Pancreas (tissue), 10 donors: ENCODE measurements at regions not wholly inside any gene's neighbourhood (a gene's known extent, or its start where the extent isn't known, plus 50 kb on each side); places are given as distances from the start of the nearest gene placed in this dataset.

Experiments
- ATAC-seq, 4 donors: fragments of 200-7000 bp; cut with Tn5 transposase; one replicate each; pipeline versions ENCODE4 v1.8.0 to v1.9.1; 2020; ENCODE audit warnings: mild to moderate bottlenecking in 4 of 4, moderate library complexity in 4 of 4
- DNase-seq, 6 donors: peaks; one replicate each; pipeline ENCODE4 v3.0.0-alpha.2; 2020
- FAIRE-seq: peaks from 2 replicates; lab custom pipeline; 2012; peaks lifted over from hg19 to GRCh38; lab: Jason Lieb, UNC
- H3K27ac ChIP-seq, 4 donors: fragments of 200-600 bp; sonication (generic); 1 replicate in 3 of 4; 2 replicates in 1 of 4; pipeline versions ENCODE4 v1.5.0 to v1.8.0; 2020
- H3K27me3 ChIP-seq, 4 donors: fragments of 200-600 bp; one replicate each; pipeline ENCODE4 v1.8.0; 2021
- H3K36me3 ChIP-seq, 3 donors: fragments of 200-600 bp; sonication (generic) in 1 of 3; one replicate each; pipeline versions ENCODE4 v1.5.0 to v1.8.0; 2020 to 2021
- H3K4me1 ChIP-seq, 3 donors: fragments of 200-600 bp; one replicate each; pipeline ENCODE4 v1.8.0; 2021
- H3K4me3 ChIP-seq, 4 donors: fragments of 200-600 bp; sonication (generic) in 2 of 4; one replicate each; pipeline versions ENCODE4 v1.5.0 to v1.8.0; 2020 to 2021
- H3K9me3 ChIP-seq, 4 donors: fragments of 200-600 bp; one replicate each; pipeline ENCODE4 v1.8.0; 2021
- WGBS, 2 donors: extraction: QIAGEN DNeasy Blood & Tissue Kit; methylation state at CpG; one replicate each; pipeline ENCODE4 v1.1.7; 2013; 5-methylcytosine and 5-hydroxymethylcytosine counted together
- intact Hi-C, 3 donors: fragments of 100-400 bp; cut with DNase I; formaldehyde crosslinking; loops; one replicate each; pipeline versions ENCODE4 v1.11.1 to v1.14.2; 2022
- TF ChIP-seq, protein P1 (sequence below), 4 donors: fragments of 200-600 bp; sonication (generic) in 3 of 4; IDR thresholded peaks; one replicate each; pipeline versions ENCODE4 v1.5.0 to v1.8.0; 2021; ENCODE audit warnings: antibody characterized with exemption in 4 of 4
- donor health status: healthy with polysubstance abuse.
- donor health status: DM: no; HTN: no; CAD: no; lungs with moderate emphysema.
- donor health status: DM: no; HTN: no; CAD: no.
- donor health status: control.
- donor health status: control.
- donor health status: Bipolar disorder and iron deficiency.
- donor health status: DM: yes; HTN: yes; CAD: no.
- donor health status: DM: no; HTN: no; CAD: no.
- donor health status: DM: no; HTN: no; CAD: no.
- donor health status: DM: yes; HTN: yes; CAD: no.

DNA sequence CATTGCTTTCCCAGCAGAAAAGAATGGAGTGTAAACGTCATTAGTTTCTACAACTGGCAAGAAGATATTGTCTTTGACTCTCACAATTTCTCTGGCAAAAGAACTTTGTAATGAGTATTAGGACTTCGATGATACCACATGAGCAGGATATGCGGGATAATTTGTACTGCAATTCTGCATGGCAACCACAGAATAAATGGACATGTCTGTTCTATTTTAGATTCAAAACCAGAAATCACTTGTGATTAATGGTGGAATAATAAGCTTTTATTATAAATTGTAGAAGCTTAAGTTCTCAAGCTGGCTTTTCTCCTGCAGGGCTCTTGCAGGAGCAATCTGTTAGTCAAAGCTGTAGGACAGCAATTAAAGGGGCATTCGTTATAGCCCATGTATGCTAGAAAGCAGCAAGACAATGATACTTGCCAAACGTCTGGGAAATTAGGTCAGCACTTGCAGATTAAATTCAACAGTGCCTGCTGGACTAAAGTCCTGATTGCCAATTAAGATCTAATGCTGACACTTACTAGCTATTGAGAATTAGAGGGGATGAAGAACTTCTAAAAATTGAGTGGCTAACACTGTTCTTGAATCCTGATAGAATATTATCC is 177.9 kb downstream of the PTH2R start:
- Histone ChIP-seq H3K36me3 (no peaks in the 10 kb centered on the region), H3K9me3 (no peaks in the 10 kb centered on the region), H3K4me1 (no peaks in the 10 kb centered on the region), H3K4me3 (no peak overlapping the region), H3K27ac (no peak overlapping the region), H3K27me3 (no peaks in the 10 kb centered on the region)
- DNase-seq (no peak), FAIRE-seq (no peak), ATAC-seq (peak in 2 of 4 donors; percentile 46 to 56)
- TF ChIP-seq, protein P1, sequence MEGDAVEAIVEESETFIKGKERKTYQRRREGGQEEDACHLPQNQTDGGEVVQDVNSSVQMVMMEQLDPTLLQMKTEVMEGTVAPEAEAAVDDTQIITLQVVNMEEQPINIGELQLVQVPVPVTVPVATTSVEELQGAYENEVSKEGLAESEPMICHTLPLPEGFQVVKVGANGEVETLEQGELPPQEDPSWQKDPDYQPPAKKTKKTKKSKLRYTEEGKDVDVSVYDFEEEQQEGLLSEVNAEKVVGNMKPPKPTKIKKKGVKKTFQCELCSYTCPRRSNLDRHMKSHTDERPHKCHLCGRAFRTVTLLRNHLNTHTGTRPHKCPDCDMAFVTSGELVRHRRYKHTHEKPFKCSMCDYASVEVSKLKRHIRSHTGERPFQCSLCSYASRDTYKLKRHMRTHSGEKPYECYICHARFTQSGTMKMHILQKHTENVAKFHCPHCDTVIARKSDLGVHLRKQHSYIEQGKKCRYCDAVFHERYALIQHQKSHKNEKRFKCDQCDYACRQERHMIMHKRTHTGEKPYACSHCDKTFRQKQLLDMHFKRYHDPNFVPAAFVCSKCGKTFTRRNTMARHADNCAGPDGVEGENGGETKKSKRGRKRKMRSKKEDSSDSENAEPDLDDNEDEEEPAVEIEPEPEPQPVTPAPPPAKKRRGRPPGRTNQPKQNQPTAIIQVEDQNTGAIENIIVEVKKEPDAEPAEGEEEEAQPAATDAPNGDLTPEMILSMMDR (IDR thresholded peaks at IDR 0.05) = no peak
- WGBS, 2 donors = 35 to 41% methylated on average over 5 of the region's 5 CpGs
- intact Hi-C loops = no loop called here

DNA sequence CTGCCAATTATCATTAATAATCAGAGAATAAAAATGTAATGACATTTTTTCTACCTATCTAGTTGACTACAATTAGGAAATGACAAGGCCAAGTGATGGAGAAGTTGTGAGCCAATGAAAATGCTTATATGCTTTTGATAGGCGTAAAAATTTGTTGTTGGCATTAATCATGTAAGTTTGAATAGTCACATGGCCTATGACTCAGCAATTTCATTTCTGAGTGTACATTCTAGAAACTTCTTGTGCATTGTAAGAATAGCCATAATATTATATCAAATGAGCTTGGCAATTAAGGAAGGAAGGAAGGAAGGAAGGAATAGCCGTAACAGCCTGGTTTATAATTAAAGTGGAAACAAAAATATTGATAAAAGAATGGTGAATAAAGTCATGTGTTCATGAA is 179.9 kb downstream of the PTH2R start:
- intact Hi-C loops = no loop called here
- H3K27me3 ChIP-seq = no peaks in the 10 kb centered on the region
- no peaks in the 10 kb centered on the region for H3K9me3 ChIP-seq
- TF ChIP-seq, protein P1 (IDR thresholded peaks at IDR 0.05) = no peak
- 86 to 92% methylated on average over 2 of the region's 2 CpGs for WGBS, 2 donors
- no peak for DNase-seq
- H3K4me3 ChIP-seq = no peak overlapping the region
- no peak for FAIRE-seq
- ATAC-seq = no peak
- no peaks in the 10 kb centered on the region for H3K4me1 ChIP-seq
- no peaks in the 10 kb centered on the region for H3K36me3 ChIP-seq
- no peak overlapping the region for H3K27ac ChIP-seq

DNA sequence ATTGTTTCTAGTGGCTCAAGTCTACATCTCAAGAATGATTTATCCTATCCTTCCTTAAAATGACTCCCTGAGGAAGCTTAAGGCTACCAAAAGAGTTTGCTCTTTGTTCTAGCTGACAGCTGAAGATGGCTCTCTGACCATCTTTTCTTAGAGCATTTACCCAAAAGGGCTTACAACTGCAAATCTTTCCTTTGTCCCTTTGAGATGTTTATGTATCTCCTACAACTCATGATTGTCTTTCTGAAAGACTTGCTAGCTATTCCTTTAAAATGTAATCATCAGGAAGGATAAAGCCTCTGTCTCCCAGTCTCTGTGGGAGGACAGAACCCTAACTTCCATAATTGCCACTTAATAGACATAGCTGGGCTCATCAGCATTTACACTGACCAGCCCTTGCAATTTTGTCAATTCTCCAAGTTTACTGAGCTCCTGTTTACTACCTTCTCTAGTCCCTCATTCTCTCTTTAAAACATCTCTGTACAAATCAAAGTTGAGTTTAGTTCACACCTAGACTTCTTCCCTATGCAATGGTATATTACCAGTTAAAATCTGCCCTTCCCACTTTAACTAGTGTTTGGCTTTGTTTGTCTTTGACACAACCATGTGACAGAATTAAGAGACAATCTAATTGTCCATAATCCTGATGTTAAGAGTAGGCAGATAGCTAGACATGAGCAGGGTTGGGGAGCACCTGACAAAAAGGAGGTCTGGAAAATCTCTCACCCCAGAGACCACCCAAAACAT is 188.2 kb downstream of the PTH2R start:
- ATAC-seq (no peak), FAIRE-seq (no peak), DNase-seq (no peak)
- Histone ChIP-seq H3K27me3 (peaks cover 0 to 4% (median 0%) of the 10 kb centered on the region in 4 donors), H3K4me3 (no peak overlapping the region), H3K4me1 (no peaks in the 10 kb centered on the region), H3K36me3 (no peaks in the 10 kb centered on the region), H3K9me3 (no peaks in the 10 kb centered on the region), H3K27ac (no peak overlapping the region)
- TF ChIP-seq, protein P1 (IDR thresholded peaks at IDR 0.05) = no peak
- intact Hi-C loops = no loop called here

DNA sequence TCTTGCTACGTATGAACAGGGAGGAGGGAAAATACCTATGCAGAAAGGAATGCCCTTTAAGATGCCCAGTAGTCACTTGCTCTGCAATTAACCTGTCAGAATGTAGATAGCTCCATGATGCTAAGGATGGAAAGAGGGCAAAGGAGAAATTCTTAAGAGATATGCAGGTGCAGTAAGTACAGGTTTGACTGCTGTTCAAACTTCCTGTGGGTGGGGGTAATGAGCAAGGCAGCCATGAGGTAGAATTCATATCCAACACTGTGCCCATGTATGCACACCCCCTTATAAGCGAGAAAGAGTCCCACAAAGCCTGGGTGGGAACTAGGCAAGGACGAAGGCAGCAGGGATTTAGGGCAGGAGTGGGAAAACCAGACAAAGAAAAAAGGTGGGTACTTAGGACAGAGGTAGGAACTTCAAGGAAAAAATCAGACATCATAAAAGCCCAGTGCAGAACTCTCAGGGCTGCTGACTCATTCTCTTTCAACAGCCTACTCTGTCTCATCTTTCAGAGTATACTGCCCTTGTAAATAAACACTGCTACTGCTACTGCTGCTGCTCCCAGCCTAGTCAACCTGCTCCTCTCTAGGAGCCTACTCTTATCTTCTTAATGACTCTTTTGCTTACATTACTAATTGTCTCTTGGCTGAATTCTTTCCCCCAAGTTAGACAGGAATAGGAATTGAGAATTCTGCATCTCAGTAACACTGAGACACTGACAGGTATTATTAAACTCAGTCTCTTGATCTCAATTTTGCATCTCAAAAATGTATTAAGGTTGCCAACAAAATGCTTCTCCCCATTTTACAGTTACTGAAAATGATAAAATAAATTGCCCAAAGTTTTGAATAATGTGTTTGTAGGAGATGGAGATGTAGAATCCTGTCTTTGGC is 189.0 kb downstream of the PTH2R start:
- 55 to 71% methylated on average over 3 of the region's 3 CpGs for WGBS, 2 donors
- Histone ChIP-seq H3K4me3 (no peak overlapping the region), H3K9me3 (no peaks in the 10 kb centered on the region), H3K4me1 (no peaks in the 10 kb centered on the region), H3K27ac (no peak overlapping the region), H3K27me3 (peaks cover 0 to 4% (median 0%) of the 10 kb centered on the region in 4 donors), H3K36me3 (no peaks in the 10 kb centered on the region)
- FAIRE-seq (no peak), DNase-seq (no peak), ATAC-seq (no peak)
- TF ChIP-seq, protein P1 (IDR thresholded peaks at IDR 0.05) = no peak
- intact Hi-C loops = no loop called here
